ENCODE measurements at regions not wholly inside any gene's neighbourhood (a gene's known extent, or its start where the extent isn't known, plus 50 kb on each side); places are given as distances from the start of the nearest gene placed in this dataset.

- TF ChIP-seq ZFP36L1 (CRISPR knock-in tag; IDR thresholded peaks at IDR 0.05), result no peak
- TF ChIP-seq, protein P1, sequence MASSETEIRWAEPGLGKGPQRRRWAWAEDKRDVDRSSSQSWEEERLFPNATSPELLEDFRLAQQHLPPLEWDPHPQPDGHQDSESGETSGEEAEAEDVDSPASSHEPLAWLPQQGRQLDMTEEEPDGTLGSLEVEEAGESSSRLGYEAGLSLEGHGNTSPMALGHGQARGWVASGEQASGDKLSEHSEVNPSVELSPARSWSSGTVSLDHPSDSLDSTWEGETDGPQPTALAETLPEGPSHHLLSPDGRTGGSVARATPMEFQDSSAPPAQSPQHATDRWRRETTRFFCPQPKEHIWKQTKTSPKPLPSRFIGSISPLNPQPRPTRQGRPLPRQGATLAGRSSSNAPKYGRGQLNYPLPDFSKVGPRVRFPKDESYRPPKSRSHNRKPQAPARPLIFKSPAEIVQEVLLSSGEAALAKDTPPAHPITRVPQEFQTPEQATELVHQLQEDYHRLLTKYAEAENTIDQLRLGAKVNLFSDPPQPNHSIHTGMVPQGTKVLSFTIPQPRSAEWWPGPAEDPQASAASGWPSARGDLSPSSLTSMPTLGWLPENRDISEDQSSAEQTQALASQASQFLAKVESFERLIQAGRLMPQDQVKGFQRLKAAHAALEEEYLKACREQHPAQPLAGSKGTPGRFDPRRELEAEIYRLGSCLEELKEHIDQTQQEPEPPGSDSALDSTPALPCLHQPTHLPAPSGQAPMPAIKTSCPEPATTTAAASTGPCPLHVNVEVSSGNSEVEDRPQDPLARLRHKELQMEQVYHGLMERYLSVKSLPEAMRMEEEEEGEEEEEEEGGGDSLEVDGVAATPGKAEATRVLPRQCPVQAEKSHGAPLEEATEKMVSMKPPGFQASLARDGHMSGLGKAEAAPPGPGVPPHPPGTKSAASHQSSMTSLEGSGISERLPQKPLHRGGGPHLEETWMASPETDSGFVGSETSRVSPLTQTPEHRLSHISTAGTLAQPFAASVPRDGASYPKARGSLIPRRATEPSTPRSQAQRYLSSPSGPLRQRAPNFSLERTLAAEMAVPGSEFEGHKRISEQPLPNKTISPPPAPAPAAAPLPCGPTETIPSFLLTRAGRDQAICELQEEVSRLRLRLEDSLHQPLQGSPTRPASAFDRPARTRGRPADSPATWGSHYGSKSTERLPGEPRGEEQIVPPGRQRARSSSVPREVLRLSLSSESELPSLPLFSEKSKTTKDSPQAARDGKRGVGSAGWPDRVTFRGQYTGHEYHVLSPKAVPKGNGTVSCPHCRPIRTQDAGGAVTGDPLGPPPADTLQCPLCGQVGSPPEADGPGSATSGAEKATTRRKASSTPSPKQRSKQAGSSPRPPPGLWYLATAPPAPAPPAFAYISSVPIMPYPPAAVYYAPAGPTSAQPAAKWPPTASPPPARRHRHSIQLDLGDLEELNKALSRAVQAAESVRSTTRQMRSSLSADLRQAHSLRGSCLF (CRISPR knock-in tag; IDR thresholded peaks at IDR 0.05; ENCODE audit: borderline replicate concordance), result no peak
- TF ChIP-seq MEF2D (CRISPR knock-in tag; IDR thresholded peaks at IDR 0.05), result no peak
- TF ChIP-seq SATB2 (CRISPR knock-in tag; IDR thresholded peaks at IDR 0.05), result no peak
- TF ChIP-seq JUND (CRISPR knock-in tag; IDR thresholded peaks at IDR 0.05), result no peak
- TF ChIP-seq, protein P2, sequence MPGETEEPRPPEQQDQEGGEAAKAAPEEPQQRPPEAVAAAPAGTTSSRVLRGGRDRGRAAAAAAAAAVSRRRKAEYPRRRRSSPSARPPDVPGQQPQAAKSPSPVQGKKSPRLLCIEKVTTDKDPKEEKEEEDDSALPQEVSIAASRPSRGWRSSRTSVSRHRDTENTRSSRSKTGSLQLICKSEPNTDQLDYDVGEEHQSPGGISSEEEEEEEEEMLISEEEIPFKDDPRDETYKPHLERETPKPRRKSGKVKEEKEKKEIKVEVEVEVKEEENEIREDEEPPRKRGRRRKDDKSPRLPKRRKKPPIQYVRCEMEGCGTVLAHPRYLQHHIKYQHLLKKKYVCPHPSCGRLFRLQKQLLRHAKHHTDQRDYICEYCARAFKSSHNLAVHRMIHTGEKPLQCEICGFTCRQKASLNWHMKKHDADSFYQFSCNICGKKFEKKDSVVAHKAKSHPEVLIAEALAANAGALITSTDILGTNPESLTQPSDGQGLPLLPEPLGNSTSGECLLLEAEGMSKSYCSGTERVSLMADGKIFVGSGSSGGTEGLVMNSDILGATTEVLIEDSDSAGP (CRISPR knock-in tag; IDR thresholded peaks at IDR 0.05; ENCODE audit: borderline replicate concordance), result no peak
- no peak for TF ChIP-seq ZNF781 (CRISPR knock-in tag; IDR thresholded peaks at IDR 0.05; ENCODE audit: borderline replicate concordance, not compliant biosample characterization)
- no peak for TF ChIP-seq FOSL2 (CRISPR knock-in tag; IDR thresholded peaks at IDR 0.05)
- TF ChIP-seq ZBTB1 (CRISPR knock-in tag; IDR thresholded peaks at IDR 0.05; ENCODE audit: borderline replicate concordance), result no peak
- no peak for TF ChIP-seq E2F2 (CRISPR knock-in tag; IDR thresholded peaks at IDR 0.05; ENCODE audit: borderline replicate concordance)
- no peak for TF ChIP-seq ZNF205 (CRISPR knock-in tag; IDR thresholded peaks at IDR 0.05)
- WGBS (ENCODE audit: low lambda C conversion rate), result 0% methylated on average over 3 of the region's 3 CpGs
- CTCF ChIA-PET (ENCODE audit: low intra/inter-chr PET ratio, low total read pairs), result no interaction called here
- ATAC-seq (no peak), DNase-seq (ENCODE audit: low spot score) (no peak), FAIRE-seq (no peak)
- in situ Hi-C loops (cut with HindIII; ENCODE audit: extremely low pct_ligation_motif_present, low pct_unique_long_range_greater_than_20kb) (no loop called here), intact Hi-C loops (cut with micrococcal nuclease; ENCODE audit: unreplicated experiment) (no loop called here)
- Histone ChIP-seq H3K4me2 (ENCODE audit: low read depth, low read length) (no peak overlapping the region), H2AFZ (ENCODE audit: low read length) (no peak overlapping the region), H3K9me3 (ENCODE audit: low read length) (peaks cover 61% of the 10 kb centered on the region), H4K20me1 (ENCODE audit: insufficient read depth, low read length) (no peaks in the 10 kb centered on the region), H3K27me3 (ENCODE audit: control insufficient read depth in 1 of 2, insufficient read depth in 2 of 2, low read length in 2 of 2) (no peaks in the 10 kb centered on the region), H3K79me2 (ENCODE audit: insufficient read depth, low read length) (no peaks in the 10 kb centered on the region), H3K9ac (ENCODE audit: insufficient read depth, low read depth, low read length) (no peak overlapping the region), H3K27ac (ENCODE audit: extremely low read length, insufficient read depth, low read length) (no peak overlapping the region), H3K36me3 (replicated peaks in 1 of 2; ENCODE audit: control insufficient read depth in 1 of 2, insufficient read depth in 2 of 2, low read length in 2 of 2) (no peaks in the 10 kb centered on the region), H3K4me3 (replicated peaks in 1 of 3; ENCODE audit: insufficient read depth in 1 of 3, low read depth in 2 of 3, low read length in 3 of 3) (no peak overlapping the region), H3K4me1 (ENCODE audit: insufficient read depth, low read length) (no peaks in the 10 kb centered on the region)
- BruUV-seq (replicated peaks), result no TSS peak
- POLR2A ChIA-PET, result no interaction called here
Measured at GRCh38 chrX:138408101-138408500, 303.4 kb downstream of the FGF13 start.
